Heart left ventricle (tissue), 16 donors: ENCODE measurements at regions not wholly inside any gene's neighbourhood (a gene's known extent, or its start where the extent isn't known, plus 50 kb on each side); places are given as distances from the start of the nearest gene placed in this dataset.

Experiments used
- ATAC-seq, 4 donors: fragments of 200-7000 bp; cut with Tn5 transposase; one replicate each; pipeline ENCODE4 v1.9.1; 2020 to 2022; ENCODE audit warnings: moderate library complexity in 4 of 4, mild to moderate bottlenecking in 3 of 4, moderate number of reproducible peaks in 1 of 4
- DNase-seq, 5 donors: peaks; one replicate each; pipeline ENCODE4 v3.0.0-alpha.2; 2020
- H3K27ac ChIP-seq, 12 donors: fragments of 200-600 bp; sonication (generic) in 4 of 12; one replicate each; pipeline versions ENCODE4 v1.5.0 to v1.8.0; 2016 to 2022; ENCODE audit warnings: mild to moderate bottlenecking in 2 of 12
- H3K27me3 ChIP-seq, 9 donors: fragments of 200-600 bp; sonication (generic) in 2 of 9; one replicate each; pipeline versions ENCODE4 v1.5.1 to v1.8.0; 2016 to 2022; ENCODE audit warnings: mild to moderate bottlenecking in 3 of 9
- H3K36me3 ChIP-seq, 9 donors: fragments of 200-600 bp; sonication (generic) in 2 of 9; one replicate each; pipeline versions ENCODE4 v1.5.0 to v1.8.0; 2018 to 2022; ENCODE audit warnings: mild to moderate bottlenecking in 2 of 9
- H3K4me1 ChIP-seq, 12 donors: fragments of 200-600 bp; sonication (generic) in 4 of 12; one replicate each; pipeline versions ENCODE4 v1.5.0 to v1.8.0; 2016 to 2022; ENCODE audit warnings: mild to moderate bottlenecking in 3 of 12
- H3K4me3 ChIP-seq, 12 donors: fragments of 200-600 bp; sonication (generic) in 4 of 12; one replicate each; pipeline versions ENCODE4 v1.5.0 to v1.8.0; 2017 to 2022; ENCODE audit warnings: mild to moderate bottlenecking in 9 of 12, moderate library complexity in 4 of 12
- H3K9me3 ChIP-seq, 12 donors: fragments of 200-600 bp; sonication (generic) in 4 of 12; one replicate each; pipeline versions ENCODE4 v1.5.0 to v1.8.0; 2016 to 2022; ENCODE audit warnings: mild to moderate bottlenecking in 1 of 12
- CTCF ChIP-seq, 12 donors: fragments of 200-600 bp; sonication (generic) in 4 of 12; IDR thresholded peaks; one replicate each; pipeline versions ENCODE4 v1.5.0 to v1.8.0; 2018 to 2022; ENCODE audit warnings: antibody characterized with exemption in 12 of 12, mild to moderate bottlenecking in 5 of 12
- POLR2A ChIP-seq, 2 donors: fragments of 450-650 bp; IDR thresholded peaks; one replicate each; pipeline ENCODE4 v1.6.1; 2017; ENCODE audit warnings: antibody characterized with exemption in 2 of 2, mild to moderate bottlenecking in 2 of 2, moderate library complexity in 2 of 2
- WGBS, 4 donors: extraction: QIAGEN DNeasy Blood & Tissue Kit in 2 of 4; methylation state at CpG; one replicate each; pipeline versions ENCODE4 v1.1.5 to v1.1.7; 2013 to 2018; 5-methylcytosine and 5-hydroxymethylcytosine counted together
- intact Hi-C, 10 donors: fragments of 100-400 bp; cut with DNase I; formaldehyde crosslinking; loops; one replicate each; pipeline versions ENCODE4 v1.11.1 to v1.14.2; 2022
- donor health status: ischemic (EF 13 %, LVEDD 7.1; RV severe dilation, severe dysfunction).
- donor health status: healthy with polysubstance abuse.
- donor health status: DM: no; HTN: yes; CAD: no.
- donor health status: DM: no; HTN: no; CAD: no.
- donor health status: ischemic (EF 25% LVEDD 6.9; RV normal size, moderate dysfunction).
- donor health status: ischemic (EF 25% LVEDD 5.7; RV mildly dilated, moderate dysfunction).
- donor health status: healthy.
- donor health status: DM: yes; HTN: yes; CAD: no.
- donor health status: ischemic (EF 35%, LVEDD 5.7; RV mildly dilated, moderate dysfunction).
- donor health status: nonischemic (EF 11% LVEDD 7.7; RV severe dilation, severe dysfunction).
- donor health status: DM: yes; HTN: yes; CAD: no.
- donor health status: PGD.
- donor health status: ischemic (EF 29% LVEDD 5.4; RV normal size, mild dysfunction).
- donor health status: nonischemic (EF 23%, LVEDD 6.1; RV moderate dilation, normal function).

- DNase-seq (no peak), ATAC-seq (no peak)
- Histone ChIP-seq H3K4me1 (no peaks in the 10 kb centered on the region), H3K9me3 (no peaks in the 10 kb centered on the region), H3K4me3 (no peak overlapping the region), H3K36me3 (no peaks in the 10 kb centered on the region), H3K27me3 (no peaks in the 10 kb centered on the region), H3K27ac (no peak overlapping the region)
- intact Hi-C loops = no loop called here
- WGBS, 4 donors = 57 to 80% (median 63%) methylated on average over 1 of the region's 1 CpG
- TF ChIP-seq POLR2A (IDR thresholded peaks at IDR 0.05) = no peak
- no peak for TF ChIP-seq CTCF (IDR thresholded peaks at IDR 0.05)
Measured at GRCh38 chr2:78895022-78895421, 130.5 kb upstream of the REG3G start.

- intact Hi-C loops = no loop called here
- Histone ChIP-seq H3K4me3 (no peak overlapping the region), H3K9me3 (no peaks in the 10 kb centered on the region), H3K4me1 (no peaks in the 10 kb centered on the region), H3K27ac (no peak overlapping the region), H3K36me3 (no peaks in the 10 kb centered on the region), H3K27me3 (no peaks in the 10 kb centered on the region)
- DNase-seq (no peak), ATAC-seq (no peak)
- TF ChIP-seq CTCF (IDR thresholded peaks at IDR 0.05) = no peak
- TF ChIP-seq POLR2A (IDR thresholded peaks at IDR 0.05) = no peak
- whole genome bisulfite sequencing, 4 donors = 53 to 68% (median 65%) methylated on average over 3 of the region's 3 CpGs
Measured at GRCh38 chr2:78896536-78896935, 129.0 kb upstream of the REG3G start.

- no peak for TF ChIP-seq CTCF (IDR thresholded peaks at IDR 0.05)
- no peak for TF ChIP-seq POLR2A (IDR thresholded peaks at IDR 0.05)
- ATAC-seq (no peak), DNase-seq (no peak)
- intact Hi-C loops = no loop called here
- H3K4me1 ChIP-seq = no peaks in the 10 kb centered on the region
- H3K9me3 ChIP-seq = no peaks in the 10 kb centered on the region
- no peak overlapping the region for H3K4me3 ChIP-seq
- no peaks in the 10 kb centered on the region for H3K27me3 ChIP-seq
- WGBS, 4 donors = 83 to 98% (median 89%) methylated on average over 1 of the region's 1 CpG
- no peak overlapping the region for H3K27ac ChIP-seq
- H3K36me3 ChIP-seq = no peaks in the 10 kb centered on the region
Measured at GRCh38 chr2:78907089-78907488, 118.4 kb upstream of the REG3G start.

- ATAC-seq (no peak), DNase-seq (no peak)
- no peaks in the 10 kb centered on the region for H3K36me3 ChIP-seq
- H3K27me3 ChIP-seq = no peaks in the 10 kb centered on the region
- TF ChIP-seq CTCF (IDR thresholded peaks at IDR 0.05) (no peak), POLR2A (IDR thresholded peaks at IDR 0.05) (no peak)
- H3K4me3 ChIP-seq = no peak overlapping the region
- H3K9me3 ChIP-seq = no peaks in the 10 kb centered on the region
- 88 to 93% (median 90%) methylated on average over 4 of the region's 4 CpGs for WGBS, 4 donors
- no peaks in the 10 kb centered on the region for H3K4me1 ChIP-seq
- H3K27ac ChIP-seq = no peak overlapping the region
- intact Hi-C loops = no loop called here
Measured at GRCh38 chr2:78908973-78909372, 116.5 kb upstream of the REG3G start.
